Pulmonary artery endothelial cell (primary cell): ENCODE measurements at regions not wholly inside any gene's neighbourhood (a gene's known extent, or its start where the extent isn't known, plus 50 kb on each side); places are given as distances from the start of the nearest gene placed in this dataset.
"Not testable (repeated sequence)": the region's sequence is repeated elsewhere in the genome, so short reads cannot be mapped to it uniquely, and the experiment has no call there.

ENCODE experiments used
- DNase-seq: peaks from one replicate; pipeline ENCODE4 v3.0.0-alpha.2; 2011; ENCODE audit warnings: low read depth, low spot score

DNA sequence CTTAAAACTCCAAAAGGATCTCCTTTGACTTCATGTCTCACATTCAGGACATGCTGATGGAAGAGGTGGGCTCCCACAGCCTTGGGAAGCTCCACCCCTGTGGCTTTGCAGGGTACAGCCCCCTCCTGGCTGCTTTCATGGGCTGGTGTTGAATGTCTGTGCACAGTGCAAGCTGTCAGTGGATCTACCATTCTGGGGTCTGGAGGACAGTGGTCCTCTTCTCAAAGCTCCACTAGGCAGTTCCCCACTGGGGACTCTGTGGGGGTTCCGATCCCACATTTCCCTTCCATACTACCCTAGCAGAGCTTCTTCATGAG lies 150.2 kb upstream of the FBXL17 start:
- not testable (repeated sequence) for DNase-seq

DNA sequence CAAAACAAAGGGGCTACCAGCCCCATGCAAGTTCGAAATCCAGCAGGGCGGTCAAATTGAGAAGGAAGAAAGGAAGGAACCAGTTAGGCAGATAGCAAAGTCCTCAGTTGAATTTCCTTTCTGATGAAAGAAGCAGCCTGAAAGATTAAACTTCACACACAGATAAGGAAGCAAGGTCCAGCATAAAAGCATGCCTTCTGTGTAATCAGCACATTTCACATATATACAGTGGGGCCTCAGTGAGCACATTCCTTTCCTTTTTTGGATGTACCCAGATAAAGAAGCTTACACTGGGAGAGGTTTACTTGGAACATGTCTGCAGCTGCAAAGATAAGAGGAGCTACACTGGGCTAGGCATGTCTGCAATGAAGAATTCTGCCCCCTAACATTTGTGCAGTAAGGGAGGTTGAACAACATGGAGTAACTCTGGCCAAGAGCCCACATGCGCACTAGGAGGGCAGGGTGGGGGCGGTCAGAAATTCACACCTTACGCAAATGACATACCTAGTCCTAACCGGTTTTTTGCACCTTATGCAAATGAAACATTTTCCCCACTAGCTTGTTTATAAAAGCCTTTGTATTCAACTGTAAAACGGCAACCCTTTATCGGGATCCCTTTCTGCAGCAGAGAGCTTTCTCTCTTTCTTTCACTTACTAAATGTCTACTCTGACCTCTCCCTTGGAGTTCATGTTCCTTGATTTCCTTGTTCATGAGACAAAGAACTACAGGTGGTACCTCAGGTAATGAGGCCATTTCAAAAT lies 149.7 kb upstream of the FBXL17 start:
- DNase-seq: no peak

DNA sequence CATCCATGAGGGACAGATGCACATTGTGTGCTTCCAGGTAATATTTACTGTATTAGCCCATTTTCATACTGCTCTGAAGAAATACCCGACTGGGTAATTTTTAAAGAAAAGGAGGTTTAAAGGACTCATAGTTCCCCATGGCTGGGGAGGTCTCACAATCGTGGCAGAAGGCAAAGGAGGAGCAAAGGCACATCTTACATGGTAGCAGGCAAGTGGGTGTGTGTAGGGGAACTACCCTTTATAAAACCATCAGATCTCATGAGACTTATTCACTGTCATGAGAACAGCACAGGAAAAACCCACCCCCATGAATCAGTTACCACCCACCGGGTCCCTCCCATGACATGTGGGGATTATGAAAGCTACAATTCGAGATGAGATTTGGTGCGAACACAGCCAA lies 148.8 kb upstream of the FBXL17 start:
- no peak for DNase-seq

DNA sequence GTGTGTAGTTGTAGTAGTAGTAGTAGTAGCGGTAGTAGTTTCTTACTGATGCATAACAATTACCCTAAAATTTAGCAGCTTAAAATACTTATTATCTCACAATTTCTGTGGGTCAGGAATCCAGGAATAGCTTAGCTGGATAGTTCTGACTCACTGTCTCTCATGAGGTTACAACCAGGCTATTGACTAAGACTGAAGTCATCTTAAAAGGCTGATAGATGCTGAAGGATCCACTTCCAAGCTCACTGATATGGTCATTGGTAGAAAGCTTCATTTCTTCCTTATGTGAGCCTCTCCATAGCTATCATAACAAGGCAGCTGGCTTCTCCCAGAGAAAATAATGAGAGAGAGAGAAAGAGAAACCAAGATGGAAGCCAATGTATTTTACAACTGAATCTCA lies 147.5 kb upstream of the FBXL17 start:
- no peak for DNase-seq

DNA sequence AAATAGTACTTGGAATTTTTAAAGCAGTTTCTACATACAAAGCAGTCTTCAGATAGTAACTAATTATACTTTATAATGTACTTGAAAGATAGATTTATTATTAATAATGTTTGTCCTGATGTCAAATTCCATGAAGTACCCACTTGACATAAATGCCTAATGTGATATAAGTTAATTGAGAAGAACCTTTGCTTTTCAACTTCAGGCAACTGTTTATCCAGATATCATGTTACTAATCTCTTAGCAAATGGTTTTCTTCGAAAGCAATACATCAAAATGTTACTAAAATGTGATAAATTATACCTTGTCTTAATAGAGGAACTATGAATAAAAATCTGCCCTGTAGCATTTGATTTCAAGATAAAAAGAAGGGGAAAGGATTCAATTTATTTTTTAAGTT lies 146.8 kb upstream of the FBXL17 start:
- no peak for DNase-seq

DNA sequence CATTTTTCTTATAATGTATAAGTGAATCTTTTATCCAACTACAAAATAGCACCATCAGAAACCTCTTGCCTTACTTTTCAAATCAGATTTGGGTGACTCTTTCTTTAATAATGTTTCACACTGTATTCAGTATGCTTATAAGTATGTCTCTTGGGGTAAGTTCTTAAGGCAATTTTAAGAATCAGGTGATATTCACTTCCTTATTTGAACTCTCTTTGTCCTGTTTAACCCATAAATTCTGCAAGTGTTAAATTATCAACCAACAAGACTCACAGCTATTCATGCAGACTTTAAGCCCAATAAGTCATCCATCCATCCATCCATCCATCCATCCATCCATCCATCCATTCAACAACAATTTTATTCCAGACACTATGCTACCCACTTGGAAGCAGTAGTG lies 142.7 kb upstream of the FBXL17 start:
- no peak for DNase-seq

DNA sequence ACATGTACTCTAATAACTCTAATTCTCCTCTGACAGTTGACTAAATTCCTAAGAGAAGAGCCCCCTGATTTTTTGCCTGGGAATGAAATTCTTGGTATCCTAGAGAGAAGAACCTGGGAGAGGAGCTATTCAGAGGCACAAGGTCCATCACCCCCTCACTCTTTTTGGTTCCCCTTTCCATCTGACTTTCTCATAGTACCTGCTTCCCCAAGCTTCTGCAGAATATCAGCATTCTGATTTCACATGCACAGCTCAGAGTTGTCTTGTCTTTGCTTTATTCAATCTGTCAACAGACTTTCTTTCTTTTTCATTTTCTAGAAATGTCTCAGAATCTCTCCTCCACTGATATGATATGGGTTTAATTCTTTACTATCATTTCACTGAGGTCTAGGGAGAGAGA lies 141.5 kb upstream of the FBXL17 start:
- DNase-seq: no peak

DNA sequence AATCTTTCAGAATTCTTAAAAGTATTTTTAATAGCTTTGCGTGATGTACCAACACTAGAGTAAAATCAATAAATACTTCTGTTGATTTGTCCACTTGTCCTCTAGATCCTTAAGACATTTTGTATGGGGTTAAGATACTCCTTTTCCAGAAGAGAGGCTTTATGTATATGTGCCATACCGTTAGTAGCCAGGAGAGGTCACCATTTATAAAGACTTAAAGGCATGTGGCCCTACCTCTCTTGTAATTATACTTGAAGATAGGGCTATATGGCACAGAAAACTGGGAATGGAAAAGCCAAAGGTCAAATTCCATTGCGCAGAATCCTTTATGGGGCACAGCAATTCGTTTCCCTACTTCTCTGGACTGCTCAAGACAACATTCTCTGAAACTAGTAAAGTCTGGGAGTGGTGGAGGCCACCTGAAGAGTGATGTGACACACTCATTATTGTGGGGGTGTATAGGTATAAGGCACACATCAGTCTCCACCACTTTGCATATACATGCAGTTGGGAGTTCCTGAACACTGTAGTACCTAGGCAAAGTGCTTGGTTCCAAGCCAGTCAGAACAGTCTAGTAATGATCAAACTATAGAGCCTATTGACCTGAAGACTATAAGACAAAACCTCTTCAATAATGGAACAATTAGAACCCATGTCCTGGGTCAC lies 140.1 kb upstream of the FBXL17 start:
- peak; percentile 20 for DNase-seq

DNA sequence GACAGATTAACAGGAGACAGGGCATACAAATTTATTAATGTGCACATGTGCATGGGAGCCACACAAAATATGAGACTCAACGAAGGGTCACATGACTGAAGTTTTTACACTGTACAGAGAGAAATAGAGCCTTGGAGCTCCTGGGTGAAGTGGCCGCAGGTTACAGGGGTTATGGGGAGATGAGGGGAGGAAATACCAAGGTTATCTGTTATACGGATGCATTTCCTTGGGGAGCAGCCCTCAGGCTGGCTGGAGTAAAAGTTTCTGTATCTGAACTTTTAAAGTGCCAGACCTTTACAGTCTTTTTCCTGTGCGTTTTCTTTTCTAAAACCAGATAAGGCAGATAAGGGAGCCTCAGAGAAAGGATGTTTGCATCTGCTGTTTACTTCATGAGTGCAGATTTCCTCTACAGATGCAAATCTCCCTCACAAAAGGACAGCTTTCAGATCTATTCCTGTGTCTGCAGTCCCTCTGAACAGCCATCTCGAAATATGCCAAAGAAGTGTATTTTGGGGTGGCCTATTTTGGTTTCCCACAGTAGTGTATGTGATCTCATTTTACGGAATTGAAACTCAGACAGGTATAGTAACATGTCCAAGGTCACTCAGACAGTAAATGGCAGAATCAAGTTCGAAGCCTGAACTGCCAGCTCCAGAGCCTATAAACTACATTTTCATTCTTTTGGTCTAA lies 139.3 kb upstream of the FBXL17 start:
- no peak for DNase-seq

DNA sequence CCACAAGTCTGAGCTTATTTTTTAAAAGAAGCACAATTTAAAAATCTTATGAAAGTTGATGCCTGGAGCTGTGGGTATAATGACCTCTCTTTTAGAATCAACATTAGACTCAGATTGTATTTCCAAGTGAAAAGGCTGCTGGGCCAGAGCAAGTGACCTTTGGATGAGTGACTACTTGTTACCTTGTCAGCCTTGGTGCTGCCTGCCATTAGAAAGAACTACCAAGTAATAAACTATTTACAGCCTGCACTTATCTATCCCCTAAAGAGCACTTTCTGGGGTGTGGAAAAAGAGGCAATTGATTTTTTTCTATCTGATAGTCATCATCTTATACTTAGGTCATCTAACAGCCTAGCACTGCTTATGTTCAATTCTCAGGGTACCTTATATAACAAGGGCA lies 134.9 kb upstream of the FBXL17 start:
- DNase-seq: no peak

DNA sequence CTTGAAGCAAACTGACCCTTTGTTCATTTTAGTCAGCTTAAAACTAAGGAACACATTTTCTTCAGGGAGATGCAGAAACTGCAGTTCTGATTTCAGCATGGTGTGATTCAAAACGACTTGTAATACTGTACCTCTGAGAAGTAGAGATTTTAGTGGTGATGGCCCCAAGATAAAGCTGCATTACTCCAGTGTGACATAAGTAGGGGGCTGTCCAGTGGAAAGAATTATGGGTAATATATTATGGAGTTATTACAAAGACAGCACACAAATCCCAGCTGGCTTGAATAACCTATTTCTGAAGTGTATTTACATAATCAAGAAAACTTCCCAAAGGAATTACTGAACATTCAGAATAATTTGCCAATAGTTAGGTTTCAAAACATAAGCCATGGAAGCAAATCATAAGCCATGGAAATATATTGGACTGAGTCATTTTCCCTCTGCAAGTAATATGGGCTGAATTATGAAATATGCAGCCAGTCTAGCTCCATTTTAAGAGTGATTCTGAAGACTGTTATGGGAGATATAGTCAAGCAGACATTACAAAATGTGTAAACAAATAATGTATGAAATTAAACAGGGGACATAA lies 133.7 kb upstream of the FBXL17 start:
- DNase-seq: no peak

DNA sequence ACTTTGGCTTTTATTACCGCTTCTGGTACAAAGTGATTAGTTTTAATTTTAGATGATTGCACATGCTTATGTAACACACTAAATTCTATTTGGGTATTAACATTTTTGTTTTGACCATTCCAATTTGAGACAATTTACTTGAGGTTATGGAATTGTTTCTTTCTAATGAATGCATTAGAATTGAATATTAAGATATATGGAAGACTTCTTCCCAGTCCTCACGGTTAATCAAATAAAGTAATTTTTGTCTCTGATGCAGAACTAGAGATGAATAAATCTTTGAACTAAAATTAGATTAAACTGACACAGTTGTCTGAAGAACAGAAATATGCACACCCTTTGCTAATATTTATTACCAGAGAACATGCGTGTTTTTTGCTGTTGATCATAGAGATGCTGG lies 127.1 kb upstream of the FBXL17 start:
- no peak for DNase-seq

DNA sequence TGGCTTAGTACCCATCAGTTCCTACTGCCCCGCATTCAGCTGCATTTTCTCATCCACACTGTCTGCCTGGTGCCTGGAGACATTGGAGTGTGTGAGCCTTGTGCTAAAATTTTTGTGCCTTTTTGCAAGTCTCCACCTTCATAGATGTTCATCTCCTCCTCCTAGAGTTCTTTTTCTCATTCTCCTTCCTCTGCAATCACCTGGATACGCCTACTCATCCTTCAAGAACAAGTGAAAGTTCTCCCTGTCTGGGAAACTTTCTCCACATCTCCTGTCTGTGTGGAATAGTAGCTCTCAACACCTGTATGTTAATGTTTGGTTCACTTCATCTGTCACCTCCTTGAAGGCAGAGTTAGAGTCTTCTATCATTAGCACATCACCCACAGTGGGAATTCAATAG lies 125.7 kb upstream of the FBXL17 start:
- DNase-seq: no peak

DNA sequence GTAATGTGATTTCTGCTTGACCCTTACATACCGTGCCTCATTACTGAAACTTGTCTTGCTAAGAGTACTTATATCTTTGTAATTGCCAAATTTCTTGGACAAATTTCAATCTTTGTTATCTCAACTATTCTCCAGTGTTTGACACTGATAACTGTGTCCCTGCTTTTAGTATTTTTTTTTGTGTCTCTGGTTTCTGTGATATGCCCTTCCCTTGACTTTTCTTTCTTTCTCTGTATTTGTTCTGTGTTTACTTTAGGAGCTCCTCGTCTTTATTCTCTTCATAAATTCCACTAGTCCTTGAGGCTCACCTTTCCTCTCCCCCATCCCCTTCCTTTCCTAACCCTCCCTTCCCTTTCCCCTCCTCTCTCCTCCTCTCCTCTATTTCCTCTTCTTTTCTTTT lies 123.7 kb upstream of the FBXL17 start:
- no peak for DNase-seq

DNA sequence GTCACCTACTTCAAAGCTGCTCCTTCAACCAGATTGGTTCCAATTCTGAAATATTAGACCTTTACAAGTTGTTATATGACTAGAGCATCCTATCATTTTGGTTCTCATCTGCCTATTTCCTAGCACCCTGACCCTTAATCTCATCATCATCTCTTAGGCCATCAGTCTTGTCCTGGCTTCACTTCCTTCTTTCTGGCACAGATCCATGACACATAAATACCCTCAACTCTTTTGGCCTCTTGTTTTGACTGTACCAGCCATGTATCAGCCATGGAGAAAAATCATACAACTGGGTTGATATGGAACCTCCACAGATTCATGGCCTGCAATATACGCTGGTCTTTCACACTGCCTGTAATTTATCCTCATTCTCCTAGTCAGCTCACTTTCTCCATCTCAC lies 123.1 kb upstream of the FBXL17 start:
- DNase-seq: no peak

DNA sequence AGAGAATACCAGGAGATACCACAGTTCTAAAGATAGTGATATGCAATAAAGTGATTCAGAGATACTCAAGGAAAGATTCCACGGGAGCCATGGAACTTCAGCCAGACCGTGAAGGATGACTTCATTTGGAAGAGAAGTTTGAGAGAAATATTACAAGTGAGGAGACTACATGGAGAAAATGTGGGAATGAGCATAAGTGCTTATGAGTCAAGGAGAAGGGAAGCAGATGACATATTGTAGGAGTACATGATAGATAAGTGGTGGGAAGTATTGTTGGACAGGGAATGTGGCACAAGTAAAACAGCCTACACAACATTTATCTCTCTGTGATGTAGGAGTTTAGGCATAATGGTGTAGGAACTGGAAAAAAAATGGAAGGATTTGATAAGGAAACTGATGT lies 122.1 kb upstream of the FBXL17 start:
- DNase-seq: no peak

DNA sequence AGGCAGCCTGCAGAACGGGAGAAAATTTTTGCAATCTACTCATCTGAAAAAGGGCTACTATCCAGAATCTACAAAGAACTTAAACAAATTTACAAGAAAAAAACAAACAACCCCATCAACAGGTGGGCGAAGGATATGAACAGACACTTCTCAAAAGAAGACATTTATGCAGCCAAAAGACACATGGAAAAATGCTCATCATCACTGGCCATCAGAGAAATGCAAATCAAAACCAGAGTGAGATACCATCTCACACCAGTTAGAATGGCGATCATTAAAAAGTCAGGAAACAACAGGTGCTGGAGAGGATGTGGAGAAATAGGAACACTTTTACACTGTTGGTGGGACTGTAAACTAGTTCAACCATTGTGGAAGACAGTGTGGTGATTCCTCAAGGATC lies 113.7 kb upstream of the FBXL17 start:
- DNase-seq: not testable (repeated sequence)

DNA sequence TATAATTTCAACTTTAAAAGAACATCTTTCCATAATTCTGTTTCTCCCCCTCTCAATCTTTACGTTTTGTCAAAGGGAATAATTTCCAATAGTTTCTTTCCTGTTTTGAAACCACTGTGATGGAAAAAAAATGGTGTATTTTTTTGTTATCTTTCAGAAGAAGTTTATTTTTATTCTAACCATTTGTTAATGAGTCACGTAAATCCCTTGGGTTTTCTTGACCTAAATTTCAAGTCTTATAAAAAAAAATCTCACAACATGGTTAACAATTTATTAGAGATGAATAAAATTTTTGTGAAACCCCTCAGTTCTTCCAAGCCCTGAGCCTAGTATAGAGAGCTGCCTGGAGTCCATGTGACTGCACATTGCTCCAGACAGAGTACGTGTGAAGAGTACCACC lies 106.1 kb upstream of the FBXL17 start:
- no peak for DNase-seq

DNA sequence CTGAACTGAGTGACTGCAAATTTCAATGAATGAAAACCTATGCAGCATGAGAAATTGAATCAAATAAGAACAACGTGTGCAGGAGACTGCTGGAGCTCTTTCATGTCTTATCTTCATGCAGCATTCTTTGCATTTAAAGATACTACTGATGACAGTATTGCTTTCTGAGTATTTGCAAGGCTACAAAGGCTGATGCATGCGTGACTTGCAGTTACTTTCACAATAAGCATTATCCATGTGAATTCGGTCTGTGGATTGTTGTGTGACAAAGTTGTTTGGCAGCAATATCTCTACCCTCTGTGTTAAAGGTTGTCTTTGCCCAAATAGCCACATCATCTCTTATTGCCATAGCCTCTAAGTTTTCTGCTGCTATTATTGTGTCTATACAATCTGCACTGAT lies 102.1 kb upstream of the FBXL17 start:
- no peak for DNase-seq

DNA sequence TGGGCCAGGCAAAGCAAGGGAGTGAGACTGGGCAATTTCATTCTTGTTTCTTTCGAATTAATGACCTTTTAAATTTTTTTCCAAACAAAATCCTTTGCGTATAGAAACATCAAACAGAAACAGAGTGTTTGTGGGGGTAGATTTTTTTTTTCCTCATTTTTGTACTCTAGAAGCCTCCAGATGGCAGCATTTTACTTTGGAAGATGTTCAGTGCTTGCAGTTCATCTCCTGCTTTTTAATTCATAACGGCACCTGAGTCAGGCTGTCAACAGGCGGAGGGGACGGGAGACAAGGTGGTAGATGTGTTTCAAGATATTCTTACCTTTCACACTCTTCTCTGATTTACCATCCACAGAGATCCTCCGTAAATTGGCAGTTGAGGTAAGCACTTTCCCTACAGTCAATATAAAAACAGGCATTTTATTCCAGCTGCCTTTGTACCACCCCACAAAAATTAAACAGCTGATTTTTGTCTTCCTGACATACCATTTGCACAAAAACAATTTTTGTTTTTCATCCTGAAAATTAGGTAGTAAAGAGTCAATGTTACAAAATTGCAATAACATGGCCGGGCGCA lies 99.5 kb upstream of the FBXL17 start:
- DNase-seq: no peak

DNA sequence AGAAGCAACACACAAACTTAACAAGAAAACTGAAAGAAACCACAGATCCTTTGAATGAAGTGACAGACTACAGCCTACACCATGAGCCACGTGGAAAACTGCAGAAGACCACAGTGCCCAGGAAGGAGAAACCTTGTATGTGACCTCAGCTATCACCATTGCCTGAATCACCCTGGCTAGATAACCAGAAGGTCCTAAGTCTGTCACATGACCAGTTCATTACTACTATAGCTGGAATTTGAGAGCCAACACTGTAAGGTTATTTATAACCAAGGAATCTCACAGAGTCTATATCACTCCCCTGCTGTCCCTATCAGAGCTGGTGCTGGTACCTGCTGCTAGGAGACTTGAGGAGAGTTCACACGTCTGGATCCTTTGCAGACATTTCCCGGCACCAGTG lies 90.3 kb upstream of the FBXL17 start:
- no peak for DNase-seq

DNA sequence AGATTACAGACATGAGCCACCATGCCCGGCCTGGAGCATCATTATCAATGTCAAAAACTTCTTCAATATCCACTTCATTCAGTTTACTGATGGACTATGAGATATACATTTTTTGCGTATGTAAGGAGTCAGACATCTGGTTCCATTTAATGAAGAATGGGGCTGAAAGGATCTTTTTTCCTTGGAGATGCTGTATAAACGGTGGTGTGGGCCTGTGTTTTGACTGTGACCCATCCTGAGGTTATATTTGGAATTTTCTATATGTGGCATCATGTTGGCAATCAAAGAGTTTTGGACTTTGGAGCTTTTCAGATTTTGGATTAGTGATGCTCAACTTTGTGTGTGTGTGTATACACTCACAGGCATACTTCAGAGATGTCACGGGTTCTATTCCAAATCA lies 85.7 kb upstream of the FBXL17 start:
- DNase-seq: no peak
